ENCODE measurements at regions not wholly inside any gene's neighbourhood (a gene's known extent, or its start where the extent isn't known, plus 50 kb on each side); places are given as distances from the start of the nearest gene placed in this dataset.

GRCh38 chr2:57862153-57862552, 184.5 kb upstream of the VRK2 start:
- DNase-seq = no peak

GRCh38 chr2:57862727-57863126, 183.9 kb upstream of the VRK2 start:
- DNase-seq = no peak

- no peak for DNase-seq
Measured at GRCh38 chr2:57864926-57865325, 181.7 kb upstream of the VRK2 start.

- DNase-seq = no peak
Measured at GRCh38 chr2:57867730-57868129, 178.9 kb upstream of the VRK2 start.

- DNase-seq = no peak
Measured at GRCh38 chr2:57868619-57869139, 177.9 kb upstream of the VRK2 start.

- DNase-seq = no peak
Measured at GRCh38 chr2:57869758-57870344, 176.8 kb upstream of the VRK2 start.

GRCh38 chr2:57876313-57876712, 170.3 kb upstream of the VRK2 start:
- no peak for DNase-seq

- DNase-seq = no peak
Measured at GRCh38 chr2:57877811-57878170, 168.8 kb upstream of the VRK2 start.

- DNase-seq = no peak
Measured at GRCh38 chr2:57878171-57878865, 168.3 kb upstream of the VRK2 start.

- no peak for DNase-seq
Measured at GRCh38 chr2:57878866-57879210, 167.8 kb upstream of the VRK2 start.

GRCh38 chr2:57880446-57880845, 166.2 kb upstream of the VRK2 start:
- DNase-seq = no peak

GRCh38 chr2:57880967-57881366, 165.6 kb upstream of the VRK2 start:
- DNase-seq = no peak

GRCh38 chr2:57881998-57882888, 164.4 kb upstream of the VRK2 start:
- no peak for DNase-seq

- no peak for DNase-seq
Measured at GRCh38 chr2:57882895-57883515, 163.6 kb upstream of the VRK2 start.

- DNase-seq = no peak
Measured at GRCh38 chr2:57884281-57884680, 162.3 kb upstream of the VRK2 start.

GRCh38 chr2:57885742-57886141, 160.9 kb upstream of the VRK2 start:
- no peak for DNase-seq

GRCh38 chr2:57886161-57886786, 160.3 kb upstream of the VRK2 start:
- no peak for DNase-seq

GRCh38 chr2:57888463-57888862, 158.1 kb upstream of the VRK2 start:
- DNase-seq = no peak

GRCh38 chr2:57890464-57890863, 156.1 kb upstream of the VRK2 start:
- no peak for DNase-seq

- no peak for DNase-seq
Measured at GRCh38 chr2:57891086-57891712, 155.4 kb upstream of the VRK2 start.

GRCh38 chr2:57892920-57893319, 153.7 kb upstream of the VRK2 start:
- DNase-seq = no peak

- no peak for DNase-seq
Measured at GRCh38 chr2:57893347-57893746, 153.3 kb upstream of the VRK2 start.
